ENCODE measurements at regions not wholly inside any gene's neighbourhood (a gene's known extent, or its start where the extent isn't known, plus 50 kb on each side); places are given as distances from the start of the nearest gene placed in this dataset.
"Not testable (repeated sequence)": the region's sequence is repeated elsewhere in the genome, so short reads cannot be mapped to it uniquely, and the experiment has no call there.

GRCh38 chrX:114272096-114272686, 311.7 kb upstream of the HTR2C start:
- intact Hi-C loops (cut with DNase I), result no loop called here
- ATAC-seq, result no peak
- Histone ChIP-seq H3K36me3 (no peaks in the 10 kb centered on the region), H3K27ac (no peak overlapping the region), H3K9me3 (no peaks in the 10 kb centered on the region), H3K27me3 (no peaks in the 10 kb centered on the region), H3K4me1 (no peaks in the 10 kb centered on the region), H3K4me3 (no peak overlapping the region)
- no peak for DNase-seq
- no peak for TF ChIP-seq CTCF (IDR thresholded peaks at IDR 0.05)

GRCh38 chrX:114270371-114270770, 313.5 kb upstream of the HTR2C start:
- DNase-seq; H3K27me3 ChIP-seq; H3K27ac ChIP-seq; H3K4me1 ChIP-seq; intact Hi-C loops (cut with DNase I); ATAC-seq; H3K9me3 ChIP-seq; H3K4me3 ChIP-seq; H3K36me3 ChIP-seq: not testable (repeated sequence)

- ATAC-seq, result no peak
- no peak overlapping the region for H3K27ac ChIP-seq
- no peaks in the 10 kb centered on the region for H3K4me1 ChIP-seq
- intact Hi-C loops (cut with DNase I), result no loop called here
- no peaks in the 10 kb centered on the region for H3K36me3 ChIP-seq
- H3K9me3 ChIP-seq, result no peaks in the 10 kb centered on the region
- no peak for TF ChIP-seq CTCF (IDR thresholded peaks at IDR 0.05)
- DNase-seq, result no peak
- H3K27me3 ChIP-seq, result no peaks in the 10 kb centered on the region
- H3K4me3 ChIP-seq, result no peak overlapping the region
These were observed 315.2 kb upstream of the HTR2C start for GRCh38 chrX:114268643-114269042.

- TF ChIP-seq CTCF (IDR thresholded peaks at IDR 0.05), result no peak
- no peak for ATAC-seq
- H3K4me1 ChIP-seq, result no peaks in the 10 kb centered on the region
- H3K27ac ChIP-seq, result no peak overlapping the region
- H3K4me3 ChIP-seq, result no peak overlapping the region
- H3K9me3 ChIP-seq, result no peaks in the 10 kb centered on the region
- intact Hi-C loops (cut with DNase I), result no loop called here
- H3K36me3 ChIP-seq, result no peaks in the 10 kb centered on the region
- DNase-seq, result no peak
- no peaks in the 10 kb centered on the region for H3K27me3 ChIP-seq
These were observed 316.7 kb upstream of the HTR2C start for GRCh38 chrX:114267142-114267541.

GRCh38 chrX:114252186-114252585, 331.7 kb upstream of the HTR2C start:
- no peak for TF ChIP-seq CTCF (IDR thresholded peaks at IDR 0.05)
- no peaks in the 10 kb centered on the region for H3K36me3 ChIP-seq
- intact Hi-C loops (cut with DNase I), result no loop called here
- peaks cover 0 to 2% of the 10 kb centered on the region in 2 donors for H3K27me3 ChIP-seq
- no peak overlapping the region for H3K4me3 ChIP-seq
- H3K27ac ChIP-seq, result no peak overlapping the region
- H3K4me1 ChIP-seq, result no peaks in the 10 kb centered on the region
- DNase-seq, result no peak
- H3K9me3 ChIP-seq, result no peaks in the 10 kb centered on the region
- ATAC-seq, result no peak

- no peak overlapping the region for H3K27ac ChIP-seq
- TF ChIP-seq CTCF (IDR thresholded peaks at IDR 0.05), result no peak
- no peak overlapping the region for H3K4me3 ChIP-seq
- peaks cover 0 to 2% of the 10 kb centered on the region in 2 donors for H3K27me3 ChIP-seq
- no peaks in the 10 kb centered on the region for H3K36me3 ChIP-seq
- H3K4me1 ChIP-seq, result no peaks in the 10 kb centered on the region
- H3K9me3 ChIP-seq, result no peaks in the 10 kb centered on the region
- no peak for ATAC-seq
- intact Hi-C loops (cut with DNase I), result no loop called here
- no peak for DNase-seq
These were observed 332.3 kb upstream of the HTR2C start for GRCh38 chrX:114251575-114251974.

Data from left lung (tissue), 4 donors.